ENCODE measurements at regions not wholly inside any gene's neighbourhood (a gene's known extent, or its start where the extent isn't known, plus 50 kb on each side); places are given as distances from the start of the nearest gene placed in this dataset.
A peak's percentile ranks its signal among the peaks of the same experiment; 100 is the strongest.

DNA sequence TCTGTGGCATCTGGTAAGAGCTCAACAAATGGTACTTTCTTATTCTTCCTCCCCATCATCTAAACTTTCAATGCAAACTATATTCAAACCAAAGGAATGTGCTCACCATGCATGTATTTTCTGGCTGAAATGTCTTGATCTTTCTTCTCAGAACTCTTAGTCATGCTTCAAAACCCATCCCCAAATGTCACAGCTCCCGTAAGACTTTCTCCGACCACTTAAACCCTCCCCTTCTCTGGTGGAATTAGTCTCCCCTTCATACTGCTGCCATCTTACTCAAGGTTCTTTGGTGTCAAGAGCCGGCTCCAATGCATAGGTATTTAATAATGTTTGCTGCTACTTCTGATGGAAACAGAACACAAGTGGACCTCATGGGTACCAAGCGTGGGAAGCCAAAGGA is 538.1 kb downstream of the MATN1 start:
- no peak overlapping the region for H3K27ac ChIP-seq (ENCODE audit: low read depth in 1 of 2, low read length in 2 of 2)
- no peak overlapping the region for H3K4me3 ChIP-seq (ENCODE audit: low read depth in 1 of 3, low read length in 3 of 3)
- 91% methylated on average over 4 of the region's 4 CpGs for WGBS
- DNase-seq (ENCODE audit: low spot score) = peak; percentile 9
- H3K9me3 ChIP-seq (ENCODE audit: control insufficient read depth in 4 of 4, low read length in 3 of 4) = no peaks in the 10 kb centered on the region
- no peaks in the 10 kb centered on the region for H3K36me3 ChIP-seq (ENCODE audit: control insufficient read depth in 4 of 4, insufficient read depth in 3 of 4, low read depth in 1 of 4, low read length in 3 of 4)
- no peak for TF ChIP-seq FOXA2 (IDR thresholded peaks at IDR 0.05)
- TF ChIP-seq, protein P1, sequence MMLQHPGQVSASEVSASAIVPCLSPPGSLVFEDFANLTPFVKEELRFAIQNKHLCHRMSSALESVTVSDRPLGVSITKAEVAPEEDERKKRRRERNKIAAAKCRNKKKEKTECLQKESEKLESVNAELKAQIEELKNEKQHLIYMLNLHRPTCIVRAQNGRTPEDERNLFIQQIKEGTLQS (IDR thresholded peaks at IDR 0.05) = no peak
- H3K4me1 ChIP-seq (ENCODE audit: control insufficient read depth in 4 of 4, insufficient read depth in 4 of 4, low read length in 3 of 4) = no peaks in the 10 kb centered on the region
- no peak overlapping the region for H3K9ac ChIP-seq (ENCODE audit: low read depth in 1 of 2, low read length in 2 of 2)
- H3K27me3 ChIP-seq (ENCODE audit: control insufficient read depth in 4 of 4, insufficient read depth in 4 of 4, low read length in 3 of 4) = no peaks in the 10 kb centered on the region

DNA sequence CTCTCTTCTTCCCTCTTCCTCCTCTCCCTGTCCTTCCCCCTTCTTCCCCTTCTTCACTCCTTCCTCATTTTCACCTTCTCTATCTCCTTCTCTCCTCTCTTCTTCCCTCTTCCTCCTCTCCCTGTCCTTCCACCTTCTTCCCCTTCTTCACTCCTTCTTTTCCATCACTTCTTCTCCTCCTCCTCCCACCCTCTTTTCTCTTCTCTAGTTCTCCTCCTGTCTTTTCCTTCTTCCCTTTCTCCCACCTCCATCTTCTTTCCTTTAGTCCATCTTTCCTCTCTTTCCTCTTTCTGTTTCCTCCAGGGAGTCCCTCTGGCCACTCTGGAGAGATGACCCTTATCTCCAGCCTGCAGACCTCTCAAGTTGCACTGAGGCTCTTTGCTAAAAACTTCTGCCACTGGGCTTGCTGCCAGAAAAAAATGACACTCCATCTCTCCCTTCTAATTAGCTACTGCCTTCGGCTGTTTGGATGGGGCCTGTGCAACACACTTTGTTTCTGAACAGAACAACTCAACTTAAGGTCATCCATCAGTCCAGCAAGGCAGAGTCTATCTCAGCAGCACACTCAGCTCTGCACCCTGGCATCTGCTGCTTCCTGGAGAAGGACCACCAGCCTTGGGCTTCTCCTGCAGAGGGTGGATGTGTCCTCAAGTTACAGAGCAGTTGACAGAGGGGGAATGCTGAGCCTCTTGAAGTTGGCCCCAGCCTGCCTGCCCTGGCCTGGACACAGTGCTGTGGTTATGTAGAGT is 538.8 kb downstream of the MATN1 start:
- TF ChIP-seq TAF1 (conservative IDR thresholded peaks at IDR 0.05) (no peak), FOXA1 (IDR thresholded peaks at IDR 0.05) (no peak), RXRA (IDR thresholded peaks at IDR 0.05) (no peak), YY1 (IDR thresholded peaks at IDR 0.05) (no peak), NR2F2 (IDR thresholded peaks at IDR 0.05) (no peak), HNF4G (IDR thresholded peaks at IDR 0.05) (no peak), SP1 (IDR thresholded peaks at IDR 0.05) (no peak), EGR1 (IDR thresholded peaks at IDR 0.05; ENCODE audit: low read depth in 2 of 2) (no peak)
- TF ChIP-seq, protein P1 (IDR thresholded peaks at IDR 0.05) = no peak
- TF ChIP-seq, protein P2, sequence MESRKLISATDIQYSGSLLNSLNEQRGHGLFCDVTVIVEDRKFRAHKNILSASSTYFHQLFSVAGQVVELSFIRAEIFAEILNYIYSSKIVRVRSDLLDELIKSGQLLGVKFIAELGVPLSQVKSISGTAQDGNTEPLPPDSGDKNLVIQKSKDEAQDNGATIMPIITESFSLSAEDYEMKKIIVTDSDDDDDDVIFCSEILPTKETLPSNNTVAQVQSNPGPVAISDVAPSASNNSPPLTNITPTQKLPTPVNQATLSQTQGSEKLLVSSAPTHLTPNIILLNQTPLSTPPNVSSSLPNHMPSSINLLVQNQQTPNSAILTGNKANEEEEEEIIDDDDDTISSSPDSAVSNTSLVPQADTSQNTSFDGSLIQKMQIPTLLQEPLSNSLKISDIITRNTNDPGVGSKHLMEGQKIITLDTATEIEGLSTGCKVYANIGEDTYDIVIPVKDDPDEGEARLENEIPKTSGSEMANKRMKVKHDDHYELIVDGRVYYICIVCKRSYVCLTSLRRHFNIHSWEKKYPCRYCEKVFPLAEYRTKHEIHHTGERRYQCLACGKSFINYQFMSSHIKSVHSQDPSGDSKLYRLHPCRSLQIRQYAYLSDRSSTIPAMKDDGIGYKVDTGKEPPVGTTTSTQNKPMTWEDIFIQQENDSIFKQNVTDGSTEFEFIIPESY (IDR thresholded peaks at IDR 0.05) = no peak
- TF ChIP-seq, protein P3, sequence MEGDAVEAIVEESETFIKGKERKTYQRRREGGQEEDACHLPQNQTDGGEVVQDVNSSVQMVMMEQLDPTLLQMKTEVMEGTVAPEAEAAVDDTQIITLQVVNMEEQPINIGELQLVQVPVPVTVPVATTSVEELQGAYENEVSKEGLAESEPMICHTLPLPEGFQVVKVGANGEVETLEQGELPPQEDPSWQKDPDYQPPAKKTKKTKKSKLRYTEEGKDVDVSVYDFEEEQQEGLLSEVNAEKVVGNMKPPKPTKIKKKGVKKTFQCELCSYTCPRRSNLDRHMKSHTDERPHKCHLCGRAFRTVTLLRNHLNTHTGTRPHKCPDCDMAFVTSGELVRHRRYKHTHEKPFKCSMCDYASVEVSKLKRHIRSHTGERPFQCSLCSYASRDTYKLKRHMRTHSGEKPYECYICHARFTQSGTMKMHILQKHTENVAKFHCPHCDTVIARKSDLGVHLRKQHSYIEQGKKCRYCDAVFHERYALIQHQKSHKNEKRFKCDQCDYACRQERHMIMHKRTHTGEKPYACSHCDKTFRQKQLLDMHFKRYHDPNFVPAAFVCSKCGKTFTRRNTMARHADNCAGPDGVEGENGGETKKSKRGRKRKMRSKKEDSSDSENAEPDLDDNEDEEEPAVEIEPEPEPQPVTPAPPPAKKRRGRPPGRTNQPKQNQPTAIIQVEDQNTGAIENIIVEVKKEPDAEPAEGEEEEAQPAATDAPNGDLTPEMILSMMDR (IDR thresholded peaks at IDR 0.05; ENCODE audit: low read depth, low read length, missing input control) = no peak
- no peaks in the 10 kb centered on the region for H3K4me1 ChIP-seq (ENCODE audit: control insufficient read depth in 4 of 4, insufficient read depth in 4 of 4, low read length in 3 of 4)
- 49% methylated on average over 1 of the region's 1 CpG for WGBS
- H3K27me3 ChIP-seq (ENCODE audit: control insufficient read depth in 4 of 4, insufficient read depth in 4 of 4, low read length in 3 of 4) = no peaks in the 10 kb centered on the region
- H3K9me3 ChIP-seq (ENCODE audit: control insufficient read depth in 4 of 4, low read length in 3 of 4) = no peaks in the 10 kb centered on the region
- H3K27ac ChIP-seq (ENCODE audit: low read depth in 1 of 2, low read length in 2 of 2) = no peak overlapping the region
- no peak overlapping the region for H3K9ac ChIP-seq (ENCODE audit: low read depth in 1 of 2, low read length in 2 of 2)
- peak; percentile 32 for DNase-seq (ENCODE audit: low spot score)
- H3K36me3 ChIP-seq (ENCODE audit: control insufficient read depth in 4 of 4, insufficient read depth in 3 of 4, low read depth in 1 of 4, low read length in 3 of 4) = no peaks in the 10 kb centered on the region
- no peak overlapping the region for H3K4me3 ChIP-seq (ENCODE audit: low read depth in 1 of 3, low read length in 3 of 3)

DNA sequence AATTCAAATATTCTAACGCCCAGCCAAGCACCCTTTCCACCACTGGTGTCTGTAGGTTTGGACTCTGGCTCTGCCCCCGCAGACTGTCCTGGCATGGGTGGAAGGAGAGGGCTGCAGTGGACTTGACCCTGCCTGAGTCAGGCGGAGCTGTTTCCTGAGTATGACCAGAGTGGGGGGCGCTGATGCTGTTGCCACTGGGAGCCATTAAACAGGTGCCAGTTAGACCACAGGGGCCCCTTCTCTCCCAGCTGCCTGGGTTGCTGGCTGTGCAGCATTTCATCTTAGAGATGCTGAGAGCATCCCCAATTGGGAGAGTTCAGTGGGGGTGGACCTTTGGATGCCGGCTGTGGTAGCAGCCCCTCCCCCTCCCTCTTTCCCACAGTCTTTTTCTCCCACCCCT is 539.5 kb downstream of the MATN1 start:
- H3K4me3 ChIP-seq (ENCODE audit: low read depth in 1 of 3, low read length in 3 of 3) = no peak overlapping the region
- TF ChIP-seq JUND (IDR thresholded peaks at IDR 0.05) (no peak), YY1 (IDR thresholded peaks at IDR 0.05) (no peak)
- 65% methylated on average over 5 of the region's 5 CpGs for WGBS
- no peaks in the 10 kb centered on the region for H3K27me3 ChIP-seq (ENCODE audit: control insufficient read depth in 4 of 4, insufficient read depth in 4 of 4, low read length in 3 of 4)
- no peaks in the 10 kb centered on the region for H3K36me3 ChIP-seq (ENCODE audit: control insufficient read depth in 4 of 4, insufficient read depth in 3 of 4, low read depth in 1 of 4, low read length in 3 of 4)
- DNase-seq (ENCODE audit: low spot score) = peak; percentile 25
- no peaks in the 10 kb centered on the region for H3K9me3 ChIP-seq (ENCODE audit: control insufficient read depth in 4 of 4, low read length in 3 of 4)
- H3K4me1 ChIP-seq (ENCODE audit: control insufficient read depth in 4 of 4, insufficient read depth in 4 of 4, low read length in 3 of 4) = no peaks in the 10 kb centered on the region
- no peak overlapping the region for H3K9ac ChIP-seq (ENCODE audit: low read depth in 1 of 2, low read length in 2 of 2)
- no peak overlapping the region for H3K27ac ChIP-seq (ENCODE audit: low read depth in 1 of 2, low read length in 2 of 2)
